OCI-LY7 (cell line): ENCODE measurements at regions not wholly inside any gene's neighbourhood (a gene's known extent, or its start where the extent isn't known, plus 50 kb on each side); places are given as distances from the start of the nearest gene placed in this dataset.

Experiments used
- EZH2phosphoT487 ChIP-seq: fragments of 200-600 bp; sonication (generic); IDR thresholded peaks from 2 replicates; pipeline ENCODE4 v1.6.1; 2018; ENCODE audit warnings: low read depth, borderline replicate concordance, mild to moderate bottlenecking, mixed run types, antibody characterized with exemption, low read length, moderate library complexity, mixed read lengths
- TF ChIP-seq, protein P1 (sequence below): fragments of 200-600 bp; sonication (generic); conservative IDR thresholded peaks from 2 replicates; pipeline ENCODE4 v1.5.1; 2014; ENCODE audit warnings: mild to moderate bottlenecking, antibody characterized with exemption, low read length, moderate library complexity, mixed read lengths

DNA sequence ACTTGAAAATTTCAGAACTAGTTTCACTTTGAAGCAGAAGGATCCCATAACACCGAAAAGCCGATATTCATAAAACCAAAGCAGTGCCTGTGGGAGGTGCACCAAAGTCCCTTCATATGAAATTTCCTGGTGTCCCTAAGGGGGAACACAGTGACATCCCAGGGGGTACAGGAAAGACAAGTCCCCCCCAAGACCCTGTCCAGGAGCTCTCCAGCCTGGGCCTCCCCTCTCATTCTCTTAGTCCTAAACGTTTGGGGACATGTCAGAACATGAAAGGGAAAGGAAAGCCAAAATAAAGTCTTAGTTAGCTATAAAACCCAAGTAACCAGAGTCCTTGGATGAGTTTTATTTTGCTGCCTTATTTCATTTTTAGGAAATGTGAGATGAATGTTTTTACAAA is 56.6 kb downstream of the MRPL57 start:
- TF ChIP-seq, protein P1, sequence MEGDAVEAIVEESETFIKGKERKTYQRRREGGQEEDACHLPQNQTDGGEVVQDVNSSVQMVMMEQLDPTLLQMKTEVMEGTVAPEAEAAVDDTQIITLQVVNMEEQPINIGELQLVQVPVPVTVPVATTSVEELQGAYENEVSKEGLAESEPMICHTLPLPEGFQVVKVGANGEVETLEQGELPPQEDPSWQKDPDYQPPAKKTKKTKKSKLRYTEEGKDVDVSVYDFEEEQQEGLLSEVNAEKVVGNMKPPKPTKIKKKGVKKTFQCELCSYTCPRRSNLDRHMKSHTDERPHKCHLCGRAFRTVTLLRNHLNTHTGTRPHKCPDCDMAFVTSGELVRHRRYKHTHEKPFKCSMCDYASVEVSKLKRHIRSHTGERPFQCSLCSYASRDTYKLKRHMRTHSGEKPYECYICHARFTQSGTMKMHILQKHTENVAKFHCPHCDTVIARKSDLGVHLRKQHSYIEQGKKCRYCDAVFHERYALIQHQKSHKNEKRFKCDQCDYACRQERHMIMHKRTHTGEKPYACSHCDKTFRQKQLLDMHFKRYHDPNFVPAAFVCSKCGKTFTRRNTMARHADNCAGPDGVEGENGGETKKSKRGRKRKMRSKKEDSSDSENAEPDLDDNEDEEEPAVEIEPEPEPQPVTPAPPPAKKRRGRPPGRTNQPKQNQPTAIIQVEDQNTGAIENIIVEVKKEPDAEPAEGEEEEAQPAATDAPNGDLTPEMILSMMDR = no peak
- TF ChIP-seq EZH2phosphoT487 = no peak
